Mammary epithelial cell (primary cell): ENCODE measurements at regions not wholly inside any gene's neighbourhood (a gene's known extent, or its start where the extent isn't known, plus 50 kb on each side); places are given as distances from the start of the nearest gene placed in this dataset.

Source experiments
- EZH2 ChIP-seq: IDR thresholded peaks from 2 replicates; pipeline ENCODE4 v1.6.1; 2012; ENCODE audit warnings: low read length, inconsistent platforms, borderline replicate concordance
- TF ChIP-seq, protein P1 (sequence below), 2 donors: IDR thresholded peaks in 1 of 2; conservative IDR thresholded peaks in 1 of 2; 2 replicates each; pipeline ENCODE4 v1.5.1; 2011 to 2012; ENCODE audit warnings: inconsistent platforms in 2 of 2, low read length in 2 of 2, mild to moderate bottlenecking in 2 of 2, control low read depth in 1 of 2, low read depth in 1 of 2; ENCODE audit not compliant: insufficient read depth in 1 of 2; ENCODE audit errors: extremely low read depth in 1 of 2

DNA sequence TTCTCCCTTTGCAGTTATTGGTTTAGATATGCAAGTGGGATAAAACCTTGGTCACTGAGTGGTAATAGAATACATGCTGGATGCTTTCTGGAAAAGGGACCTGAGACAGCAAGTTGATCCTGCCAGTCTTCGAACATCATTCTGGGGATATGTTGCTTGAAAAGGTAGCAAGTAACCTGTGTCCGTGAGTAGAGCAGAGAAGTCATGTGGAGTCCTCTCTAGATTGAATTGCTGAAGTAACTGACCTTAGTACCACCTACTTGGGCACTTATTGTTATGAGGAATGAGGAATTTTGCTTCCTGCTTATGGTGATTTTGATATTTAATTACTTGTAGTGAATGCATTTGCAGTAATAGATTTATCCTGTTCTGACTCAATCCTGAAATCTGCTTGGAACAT is 367.3 kb upstream of the IMPG1 start:
- TF ChIP-seq, protein P1, sequence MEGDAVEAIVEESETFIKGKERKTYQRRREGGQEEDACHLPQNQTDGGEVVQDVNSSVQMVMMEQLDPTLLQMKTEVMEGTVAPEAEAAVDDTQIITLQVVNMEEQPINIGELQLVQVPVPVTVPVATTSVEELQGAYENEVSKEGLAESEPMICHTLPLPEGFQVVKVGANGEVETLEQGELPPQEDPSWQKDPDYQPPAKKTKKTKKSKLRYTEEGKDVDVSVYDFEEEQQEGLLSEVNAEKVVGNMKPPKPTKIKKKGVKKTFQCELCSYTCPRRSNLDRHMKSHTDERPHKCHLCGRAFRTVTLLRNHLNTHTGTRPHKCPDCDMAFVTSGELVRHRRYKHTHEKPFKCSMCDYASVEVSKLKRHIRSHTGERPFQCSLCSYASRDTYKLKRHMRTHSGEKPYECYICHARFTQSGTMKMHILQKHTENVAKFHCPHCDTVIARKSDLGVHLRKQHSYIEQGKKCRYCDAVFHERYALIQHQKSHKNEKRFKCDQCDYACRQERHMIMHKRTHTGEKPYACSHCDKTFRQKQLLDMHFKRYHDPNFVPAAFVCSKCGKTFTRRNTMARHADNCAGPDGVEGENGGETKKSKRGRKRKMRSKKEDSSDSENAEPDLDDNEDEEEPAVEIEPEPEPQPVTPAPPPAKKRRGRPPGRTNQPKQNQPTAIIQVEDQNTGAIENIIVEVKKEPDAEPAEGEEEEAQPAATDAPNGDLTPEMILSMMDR (conservative IDR thresholded peaks at IDR 0.05 in 1 of 2, IDR thresholded peaks at IDR 0.05 in 1 of 2; ENCODE audit: extremely low read depth in 1 of 2, insufficient read depth in 1 of 2, low read depth in 1 of 2, low read length in 2 of 2): no peak
- TF ChIP-seq EZH2: no peak
